ENCODE measurements at regions not wholly inside any gene's neighbourhood (a gene's known extent, or its start where the extent isn't known, plus 50 kb on each side); places are given as distances from the start of the nearest gene placed in this dataset.

GRCh38 chr3:68288085-68288484, 633.7 kb upstream of the SUCLG2 start:
- Histone ChIP-seq H3K4me3 (ENCODE audit: low read depth, low read length, poor library complexity, severe bottlenecking) (no peak overlapping the region), H2AFZ (ENCODE audit: low read length) (no peak overlapping the region), H3K4me1 (ENCODE audit: insufficient read depth, low read length, poor library complexity, severe bottlenecking) (no peaks in the 10 kb centered on the region), H3K4me2 (ENCODE audit: low read length) (no peak overlapping the region), H3K36me3 (ENCODE audit: insufficient read depth, low read length) (no peaks in the 10 kb centered on the region), H4K20me1 (ENCODE audit: insufficient read depth, low read length) (no peaks in the 10 kb centered on the region), H3K9me2 (ENCODE audit: insufficient read depth, low read length) (no peaks in the 10 kb centered on the region), H3K79me2 (ENCODE audit: insufficient read depth, low read depth, low read length) (no peaks in the 10 kb centered on the region), H3K9me3 (ENCODE audit: low read length) (no peaks in the 10 kb centered on the region), H3K27ac (ENCODE audit: low read depth, low read length, poor library complexity, severe bottlenecking) (no peak overlapping the region)
- ChIA-PET POLR2A (no interaction called here), CTCF (ENCODE audit: unreplicated experiment) (no interaction called here)
- TF ChIP-seq EZH2phosphoT487 (IDR thresholded peaks at IDR 0.05; ENCODE audit: borderline replicate concordance, low read depth, low read length) (no peak), CTCF (conservative IDR thresholded peaks at IDR 0.05; ENCODE audit: low read length) (no peak)
- BruUV-seq (replicated peaks), result no TSS peak
- intact Hi-C loops (cut with micrococcal nuclease; ENCODE audit: unreplicated experiment), result no loop called here
- DNase-seq (ENCODE audit: low spot score), result no peak

- Histone ChIP-seq H3K9me3 (ENCODE audit: low read length) (no peaks in the 10 kb centered on the region), H4K20me1 (ENCODE audit: insufficient read depth, low read length) (no peaks in the 10 kb centered on the region), H3K4me3 (ENCODE audit: low read depth, low read length, poor library complexity, severe bottlenecking) (no peak overlapping the region), H3K36me3 (ENCODE audit: insufficient read depth, low read length) (no peaks in the 10 kb centered on the region), H3K4me1 (ENCODE audit: insufficient read depth, low read length, poor library complexity, severe bottlenecking) (no peaks in the 10 kb centered on the region), H3K4me2 (ENCODE audit: low read length) (no peak overlapping the region), H3K27ac (ENCODE audit: low read depth, low read length, poor library complexity, severe bottlenecking) (no peak overlapping the region), H2AFZ (ENCODE audit: low read length) (no peak overlapping the region), H3K79me2 (ENCODE audit: insufficient read depth, low read depth, low read length) (no peaks in the 10 kb centered on the region), H3K9me2 (ENCODE audit: insufficient read depth, low read length) (no peaks in the 10 kb centered on the region)
- TF ChIP-seq CTCF (conservative IDR thresholded peaks at IDR 0.05; ENCODE audit: low read length) (no peak), EZH2phosphoT487 (IDR thresholded peaks at IDR 0.05; ENCODE audit: borderline replicate concordance, low read depth, low read length) (no peak)
- no TSS peak for BruUV-seq (replicated peaks)
- ChIA-PET POLR2A (no interaction called here), CTCF (ENCODE audit: unreplicated experiment) (no interaction called here)
- intact Hi-C loops (cut with micrococcal nuclease; ENCODE audit: unreplicated experiment), result no loop called here
- DNase-seq (ENCODE audit: low spot score), result no peak
Measured at GRCh38 chr3:68287101-68287500, 632.7 kb upstream of the SUCLG2 start.

- H3K4me3 ChIP-seq (ENCODE audit: low read depth, low read length, poor library complexity, severe bottlenecking), result no peak overlapping the region
- no peaks in the 10 kb centered on the region for H4K20me1 ChIP-seq (ENCODE audit: insufficient read depth, low read length)
- H3K79me2 ChIP-seq (ENCODE audit: insufficient read depth, low read depth, low read length), result no peaks in the 10 kb centered on the region
- CTCF ChIA-PET (ENCODE audit: unreplicated experiment), result no interaction called here
- intact Hi-C loops (cut with micrococcal nuclease; ENCODE audit: unreplicated experiment), result no loop called here
- H3K9me2 ChIP-seq (ENCODE audit: insufficient read depth, low read length), result no peaks in the 10 kb centered on the region
- BruUV-seq (replicated peaks), result no TSS peak
- no peak overlapping the region for H2AFZ ChIP-seq (ENCODE audit: low read length)
- POLR2A ChIA-PET, result no interaction called here
- TF ChIP-seq CTCF (conservative IDR thresholded peaks at IDR 0.05; ENCODE audit: low read length) (no peak), EZH2phosphoT487 (IDR thresholded peaks at IDR 0.05; ENCODE audit: borderline replicate concordance, low read depth, low read length) (no peak)
- H3K36me3 ChIP-seq (ENCODE audit: insufficient read depth, low read length), result no peaks in the 10 kb centered on the region
- H3K4me2 ChIP-seq (ENCODE audit: low read length), result no peak overlapping the region
- no peaks in the 10 kb centered on the region for H3K4me1 ChIP-seq (ENCODE audit: insufficient read depth, low read length, poor library complexity, severe bottlenecking)
- no peak overlapping the region for H3K27ac ChIP-seq (ENCODE audit: low read depth, low read length, poor library complexity, severe bottlenecking)
- no peak for DNase-seq (ENCODE audit: low spot score)
- H3K9me3 ChIP-seq (ENCODE audit: low read length), result no peaks in the 10 kb centered on the region
Measured at GRCh38 chr3:68274286-68274685, 619.9 kb upstream of the SUCLG2 start.
